HepG2 (cell line): ENCODE measurements at regions not wholly inside any gene's neighbourhood (a gene's known extent, or its start where the extent isn't known, plus 50 kb on each side); places are given as distances from the start of the nearest gene placed in this dataset.

ENCODE experiments used
- BCL6 ChIP-seq: IDR thresholded peaks from 2 replicates; pipeline ENCODE4 v1.6.1; 2016; ENCODE audit warnings: missing genetic modification reagents, missing compliant biosample characterization
- CENPX ChIP-seq: sonication (generic); formaldehyde crosslinking; IDR thresholded peaks from 2 replicates; pipeline ENCODE4 v1.9.0; 2021; ENCODE audit warnings: mild to moderate bottlenecking, missing genetic modification reagents, moderate library complexity
- CREM ChIP-seq, 2 experiments: sonication (generic) in 1 of 2; formaldehyde crosslinking in 1 of 2; IDR thresholded peaks; 2 replicates each; pipeline versions ENCODE4 v1.4.0 to v1.6.1; 2016 to 2020; ENCODE audit warnings: antibody characterized with exemption in 1 of 2, mild to moderate bottlenecking in 1 of 2, missing genetic modification reagents in 1 of 2
- FOXA3 ChIP-seq: IDR thresholded peaks from 2 replicates; pipeline ENCODE4 v1.6.1; 2016; ENCODE audit warnings: missing genetic modification reagents, missing compliant biosample characterization
- IKZF1 ChIP-seq: fragments of 450-650 bp; IDR thresholded peaks from 2 replicates; pipeline ENCODE4 v1.7.1; 2016
- MYNN ChIP-seq: sonication (generic); formaldehyde crosslinking; IDR thresholded peaks from 2 replicates; pipeline ENCODE4 v1.4.0; 2020; ENCODE audit warnings: mild to moderate bottlenecking, low read depth, missing genetic modification reagents
- NCOA2 ChIP-seq: sonication (generic); formaldehyde crosslinking; IDR thresholded peaks from 2 replicates; pipeline ENCODE4 v1.8.0; 2022; ENCODE audit warnings: inconsistent platforms
- NR2F6 ChIP-seq, 2 experiments: IDR thresholded peaks; 2 replicates each; pipeline ENCODE4 v1.6.1; 2016; ENCODE audit warnings: antibody characterized with exemption in 1 of 2, mild to moderate bottlenecking in 1 of 2
- PRDM4 ChIP-seq: sonication (generic); formaldehyde crosslinking; IDR thresholded peaks from 2 replicates; pipeline ENCODE4 v1.9.0; 2021; ENCODE audit warnings: missing genetic modification reagents, borderline replicate concordance
- ZNF142 ChIP-seq: sonication (generic); formaldehyde crosslinking; IDR thresholded peaks from 2 replicates; pipeline ENCODE4 v1.4.0; 2020; ENCODE audit warnings: missing genetic modification reagents
- ZNF7 ChIP-seq: IDR thresholded peaks from 2 replicates; pipeline ENCODE4 v1.6.1; 2016; ENCODE audit warnings: missing biosample characterization, missing genetic modification reagents
- TF ChIP-seq, protein P1 (sequence below), 2 experiments: sonication (generic) in 1 of 2; formaldehyde crosslinking in 1 of 2; IDR thresholded peaks; 2 replicates each; pipeline versions ENCODE4 v1.4.0 to v1.6.1; 2016 to 2020; ENCODE audit warnings: borderline replicate concordance in 1 of 2, low read depth in 1 of 2, mild to moderate bottlenecking in 1 of 2, missing genetic modification reagents in 1 of 2
- TF ChIP-seq, protein P2 (sequence below): sonication (generic); formaldehyde crosslinking; IDR thresholded peaks from 2 replicates; pipeline ENCODE4 v1.8.0; 2022; ENCODE audit warnings: mild to moderate bottlenecking, missing genetic modification reagents, moderate library complexity

DNA sequence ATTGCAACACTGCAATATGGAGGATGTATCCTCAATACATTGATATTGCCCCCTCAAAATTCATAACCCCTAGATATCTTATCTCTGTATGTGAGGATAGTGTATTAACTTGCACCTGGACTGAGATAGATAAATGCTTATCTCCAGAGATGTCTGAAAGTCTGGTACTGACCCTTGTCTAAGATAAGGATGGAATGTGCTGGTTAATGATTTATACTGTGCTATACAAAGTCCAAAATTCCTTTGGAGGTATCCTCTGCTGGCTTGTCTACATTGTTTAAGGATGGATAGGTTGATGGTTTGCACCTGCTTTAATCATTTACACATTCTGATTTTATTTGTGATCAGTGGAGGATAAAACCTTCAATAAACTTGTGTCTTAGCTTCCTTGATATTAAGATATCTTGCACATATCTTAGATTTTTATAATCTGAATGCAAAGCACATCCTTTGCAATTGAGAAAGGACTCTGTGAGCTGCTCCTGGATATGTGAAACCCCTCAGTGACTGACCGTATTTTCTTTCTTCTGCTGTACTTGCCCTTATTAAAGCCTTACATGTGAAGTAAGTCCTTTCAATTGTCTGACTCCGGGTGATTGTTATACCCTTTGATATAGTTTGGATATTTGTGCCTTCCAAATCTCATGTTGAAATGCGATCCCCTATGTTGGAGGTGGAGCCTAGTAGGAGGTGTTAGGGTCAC is 430.3 kb upstream of the MAOA start (continued):
- no peak for TF ChIP-seq PRDM4 (CRISPR knock-in tag)
- no peak for TF ChIP-seq IKZF1
- TF ChIP-seq, protein P1, sequence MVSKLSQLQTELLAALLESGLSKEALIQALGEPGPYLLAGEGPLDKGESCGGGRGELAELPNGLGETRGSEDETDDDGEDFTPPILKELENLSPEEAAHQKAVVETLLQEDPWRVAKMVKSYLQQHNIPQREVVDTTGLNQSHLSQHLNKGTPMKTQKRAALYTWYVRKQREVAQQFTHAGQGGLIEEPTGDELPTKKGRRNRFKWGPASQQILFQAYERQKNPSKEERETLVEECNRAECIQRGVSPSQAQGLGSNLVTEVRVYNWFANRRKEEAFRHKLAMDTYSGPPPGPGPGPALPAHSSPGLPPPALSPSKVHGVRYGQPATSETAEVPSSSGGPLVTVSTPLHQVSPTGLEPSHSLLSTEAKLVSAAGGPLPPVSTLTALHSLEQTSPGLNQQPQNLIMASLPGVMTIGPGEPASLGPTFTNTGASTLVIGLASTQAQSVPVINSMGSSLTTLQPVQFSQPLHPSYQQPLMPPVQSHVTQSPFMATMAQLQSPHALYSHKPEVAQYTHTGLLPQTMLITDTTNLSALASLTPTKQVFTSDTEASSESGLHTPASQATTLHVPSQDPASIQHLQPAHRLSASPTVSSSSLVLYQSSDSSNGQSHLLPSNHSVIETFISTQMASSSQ (IDR thresholded peaks at IDR 0.05; ENCODE audit: low read depth): peak; percentile 94
- TF ChIP-seq, protein P1 (CRISPR knock-in tag; IDR thresholded peaks at IDR 0.05; ENCODE audit: borderline replicate concordance): peak; percentile 96
- TF ChIP-seq, protein P2, sequence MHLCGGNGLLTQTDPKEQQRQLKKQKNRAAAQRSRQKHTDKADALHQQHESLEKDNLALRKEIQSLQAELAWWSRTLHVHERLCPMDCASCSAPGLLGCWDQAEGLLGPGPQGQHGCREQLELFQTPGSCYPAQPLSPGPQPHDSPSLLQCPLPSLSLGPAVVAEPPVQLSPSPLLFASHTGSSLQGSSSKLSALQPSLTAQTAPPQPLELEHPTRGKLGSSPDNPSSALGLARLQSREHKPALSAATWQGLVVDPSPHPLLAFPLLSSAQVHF (CRISPR knock-in tag): no peak
- no peak for TF ChIP-seq ZNF142
- 0 out of 2 replicates have a peak, but pooled peaks have one; percentile 6 for TF ChIP-seq FOXA3 (CRISPR knock-in tag)
- TF ChIP-seq ZNF7 (CRISPR knock-in tag): no peak
- TF ChIP-seq BCL6: 0 out of 2 replicates have a peak, but pooled peaks have one; percentile 20
- TF ChIP-seq CENPX: no peak
- TF ChIP-seq NCOA2 (CRISPR knock-in tag): peak; percentile 56; the same call in 1 of the 2 replicates
- 0 out of 2 replicates have a peak, but pooled peaks have one; percentile 15 for TF ChIP-seq CREM (IDR thresholded peaks at IDR 0.05)
- no peak for TF ChIP-seq CREM (CRISPR knock-in tag; IDR thresholded peaks at IDR 0.05)
- TF ChIP-seq NR2F6 (IDR thresholded peaks at IDR 0.05): 0 out of 2 replicates have a peak, but pooled peaks have one; percentile 27
- TF ChIP-seq NR2F6 (CRISPR knock-in tag; IDR thresholded peaks at IDR 0.05): no peak
- no peak for TF ChIP-seq MYNN (CRISPR knock-in tag)
